HG03280 (cell line): ENCODE measurements at regions not wholly inside any gene's neighbourhood (a gene's known extent, or its start where the extent isn't known, plus 50 kb on each side); places are given as distances from the start of the nearest gene placed in this dataset.

Experiments used
- ATAC-seq: cut with Tn5 transposase; IDR thresholded peaks from one replicate; pipeline ENCODE4 v1.9.1; 2021; ENCODE audit warnings: mild to moderate bottlenecking, moderate library complexity; ENCODE audit not compliant: unreplicated experiment

DNA sequence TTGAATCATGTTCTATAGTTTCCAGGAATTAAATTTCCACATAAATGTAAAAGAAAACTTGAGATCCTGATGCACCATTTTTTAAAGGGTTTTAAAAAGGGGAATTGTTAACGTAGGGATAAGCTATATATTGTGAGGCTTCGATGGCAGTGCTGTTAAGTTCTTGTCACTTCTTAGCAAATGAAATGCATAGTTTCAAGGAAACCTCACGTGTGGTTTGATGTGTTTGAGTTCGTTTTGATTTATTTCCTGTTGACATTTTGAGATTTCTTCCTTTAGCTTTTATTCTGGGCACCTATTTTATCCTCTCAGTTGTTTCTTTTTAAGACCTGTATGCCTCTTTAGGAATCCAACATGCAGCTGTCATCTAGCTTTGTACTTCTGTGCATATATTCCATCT, 301.0 kb downstream of the DOCK8 start:
- no peak for ATAC-seq

DNA sequence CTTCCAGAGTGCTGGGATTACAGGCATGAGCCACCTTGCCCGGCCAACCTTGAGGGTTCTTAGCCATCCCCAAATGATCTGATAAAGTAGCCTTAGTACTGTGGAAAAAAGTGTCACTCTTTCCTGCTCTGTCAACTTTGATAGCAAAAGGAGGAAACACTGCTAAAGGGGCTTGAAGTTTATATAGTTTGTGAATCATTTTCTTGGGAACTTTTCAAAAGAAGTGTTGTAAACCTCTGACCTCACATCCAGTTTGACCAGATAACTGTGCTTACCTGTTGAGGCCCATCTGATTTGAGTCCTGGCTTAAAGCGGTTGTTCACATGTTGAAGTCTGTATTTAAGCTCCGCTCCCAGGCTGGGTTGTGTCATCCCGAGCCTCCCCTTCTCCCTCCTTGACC, 303.3 kb downstream of the DOCK8 start:
- ATAC-seq = no peak

DNA sequence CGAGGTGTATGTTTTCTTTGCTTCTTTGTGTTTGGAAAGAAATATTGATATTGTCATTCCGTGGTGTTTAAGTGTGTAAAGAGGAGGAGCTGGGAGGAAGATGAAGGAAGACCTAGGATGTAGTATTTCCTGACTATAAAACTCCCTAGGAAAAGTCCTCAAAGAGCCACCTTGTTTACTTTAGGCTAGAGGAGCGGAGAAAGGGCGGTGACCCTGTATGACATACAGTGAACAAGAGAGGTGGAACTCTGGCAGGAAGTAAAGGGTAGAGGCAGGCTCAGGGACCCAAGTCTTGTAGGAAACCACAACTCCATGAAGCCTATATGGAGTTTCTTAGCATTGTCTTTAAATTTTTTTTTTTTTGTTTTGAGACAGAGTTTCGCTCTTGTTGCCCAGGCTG, 303.9 kb downstream of the DOCK8 start:
- ATAC-seq = no peak

DNA sequence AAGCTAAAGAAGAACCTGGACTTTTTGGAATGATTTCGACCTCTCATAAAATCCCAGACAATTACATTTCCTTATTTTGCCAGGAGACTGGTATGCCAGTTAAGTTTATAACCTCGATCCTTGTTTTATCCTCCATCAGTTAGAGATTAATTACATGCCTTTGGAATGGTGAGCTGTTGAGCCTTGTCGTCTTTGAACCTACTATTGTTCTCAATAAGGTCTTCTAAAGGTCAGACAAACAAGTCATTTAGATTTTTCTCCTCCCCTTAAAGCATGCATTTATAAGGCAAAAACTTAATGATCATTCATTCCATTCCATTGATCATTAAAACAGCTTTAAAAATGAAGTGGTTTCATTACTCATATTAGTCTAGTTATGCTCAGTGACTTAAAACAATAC, 304.9 kb downstream of the DOCK8 start:
- no peak for ATAC-seq

DNA sequence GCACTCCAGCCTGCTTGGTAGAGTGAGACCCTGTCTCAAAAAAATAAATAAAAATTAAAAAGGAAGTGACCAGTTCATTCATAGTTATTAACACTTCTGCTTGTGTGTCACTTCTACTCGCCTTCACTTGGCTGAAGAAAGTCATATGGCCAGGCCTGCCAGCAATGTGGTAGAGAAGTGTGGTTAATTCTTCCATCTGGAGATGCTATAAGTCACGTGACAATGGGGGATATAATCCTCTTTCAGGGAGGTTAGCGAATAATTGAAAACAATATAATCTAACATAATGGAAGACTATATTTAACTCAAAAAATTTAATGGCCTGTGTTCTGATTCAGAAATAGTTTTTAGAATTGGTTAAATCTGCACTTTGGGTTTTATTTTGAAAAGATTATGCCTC, 305.6 kb downstream of the DOCK8 start:
- no peak for ATAC-seq

DNA sequence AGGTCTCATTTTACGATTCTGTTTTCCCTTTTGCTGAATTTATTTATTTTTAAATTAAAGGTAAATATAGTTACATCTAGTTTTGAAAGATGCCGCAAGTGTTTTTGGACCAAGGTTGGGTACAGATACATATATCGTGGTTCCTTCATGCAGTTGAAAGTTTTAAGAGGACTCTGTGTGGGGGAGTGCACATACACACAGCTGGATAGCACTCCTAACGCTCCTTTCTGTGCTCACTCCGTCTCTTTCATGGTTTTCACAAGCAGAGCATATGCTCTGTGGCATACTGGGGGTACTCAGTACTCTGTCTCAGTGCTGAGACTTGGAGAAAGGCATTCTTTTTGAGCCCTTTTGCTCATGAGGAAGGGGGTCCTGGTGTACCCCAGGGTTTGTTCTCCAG, 307.5 kb downstream of the DOCK8 start:
- no peak for ATAC-seq

DNA sequence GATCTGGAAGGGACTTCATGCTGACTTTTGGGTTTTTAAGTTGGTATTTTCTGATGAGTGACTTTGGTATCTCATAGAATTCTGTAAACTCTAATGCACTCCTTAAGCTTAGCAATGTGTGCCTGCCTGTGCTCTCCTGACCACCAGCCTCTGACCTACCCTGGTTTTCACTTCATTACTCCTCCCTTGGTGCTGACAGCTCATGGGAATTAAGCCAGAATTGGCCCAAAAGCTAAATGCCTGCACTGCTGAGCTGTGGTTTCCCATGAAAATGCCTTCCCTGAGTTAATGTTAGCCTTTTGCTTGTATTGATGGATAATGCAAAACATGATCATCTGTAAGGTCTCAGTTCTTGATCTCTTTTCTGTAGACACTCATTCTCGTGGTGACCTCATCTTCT, 308.0 kb downstream of the DOCK8 start:
- no peak for ATAC-seq

DNA sequence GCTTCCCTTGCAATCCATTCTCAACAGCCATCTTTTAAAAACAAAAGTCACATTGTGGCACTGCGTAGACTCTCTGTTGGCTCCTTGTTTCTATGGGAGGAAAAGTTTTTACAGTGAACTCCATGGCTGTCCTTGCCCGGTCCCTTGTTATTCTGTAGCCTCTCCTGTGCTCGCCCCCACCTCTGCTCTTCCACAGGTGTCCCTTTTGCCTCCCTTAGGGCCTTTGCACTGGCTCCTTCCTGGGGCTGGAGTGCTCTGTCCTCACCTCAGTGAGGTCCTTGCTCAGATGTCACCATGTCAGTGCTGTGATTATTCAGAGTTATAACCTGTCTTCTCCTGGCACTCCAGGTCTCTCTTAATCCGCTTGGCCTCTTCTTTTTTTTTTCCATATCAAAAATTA, 308.8 kb downstream of the DOCK8 start:
- no peak for ATAC-seq

DNA sequence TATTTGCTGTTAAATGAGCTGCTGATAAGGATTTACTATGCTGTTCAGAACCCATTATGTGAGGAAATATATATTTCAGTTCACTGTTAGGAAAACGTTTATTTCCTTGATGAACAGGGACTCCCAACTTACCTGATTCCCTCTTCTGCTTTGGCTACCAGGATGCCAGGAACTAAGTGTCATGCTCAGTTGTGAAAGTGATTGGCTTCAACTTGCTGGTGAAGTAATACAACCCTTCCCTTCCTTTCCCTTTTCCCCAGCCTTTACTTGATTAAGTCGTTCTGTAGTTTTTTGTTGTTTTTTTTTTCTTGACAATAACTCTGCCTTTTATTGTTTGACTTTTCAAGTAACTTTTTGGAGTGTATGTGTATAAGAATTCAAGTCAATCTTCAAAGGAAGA, 309.3 kb downstream of the DOCK8 start:
- no peak for ATAC-seq

DNA sequence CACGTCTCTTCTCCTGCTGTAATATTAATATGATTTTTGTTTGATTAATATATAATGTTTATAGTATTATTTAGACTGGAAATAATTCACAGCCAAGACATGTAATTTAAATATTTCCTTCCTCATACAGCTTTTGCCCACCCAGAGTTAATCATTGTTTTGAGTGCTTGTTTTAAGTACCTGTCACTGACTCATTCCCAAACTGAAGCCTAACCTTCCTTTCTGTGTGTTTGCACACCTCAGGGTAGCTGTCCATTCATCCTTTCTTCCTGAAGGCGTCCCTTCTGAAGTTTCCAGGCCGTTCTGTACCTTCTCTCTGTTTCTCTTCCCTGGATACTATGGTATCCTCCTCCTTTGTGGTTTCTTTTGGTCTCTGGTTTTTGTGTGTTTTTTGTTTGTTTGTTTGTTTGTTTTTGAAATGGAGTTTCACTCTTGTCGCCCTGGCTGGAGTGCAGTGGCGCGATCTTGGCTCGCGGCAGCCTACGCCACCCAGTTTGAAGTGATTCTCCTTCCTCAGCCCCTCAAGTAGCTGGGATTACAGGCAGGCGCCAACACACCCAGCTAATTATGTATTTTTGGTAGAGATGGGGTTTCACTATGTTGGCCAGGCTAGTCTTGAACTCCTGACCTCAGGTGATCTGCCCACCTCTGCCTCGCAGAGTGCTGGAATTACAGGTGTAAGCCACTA, 312.4 kb downstream of the DOCK8 start:
- ATAC-seq = no peak

DNA sequence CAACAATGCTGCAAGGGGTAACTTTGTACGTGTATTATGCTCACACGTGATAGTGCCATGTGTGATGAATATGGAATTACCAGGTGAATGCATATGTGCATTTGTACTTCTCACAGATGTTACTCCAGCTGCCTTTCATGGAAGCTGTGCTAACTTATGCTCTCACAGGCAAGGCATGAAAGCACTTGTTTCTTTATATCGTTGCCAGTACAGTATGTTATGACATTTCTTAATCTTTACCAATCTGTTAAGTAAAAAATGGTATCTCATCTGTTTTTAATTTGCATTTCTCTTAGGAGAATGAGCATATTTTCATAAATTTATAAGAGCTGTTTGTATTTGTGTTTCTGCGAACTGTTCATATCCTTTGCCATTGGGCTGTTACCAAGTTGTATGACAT, 311.8 kb upstream of the DMRT1 start:
- ATAC-seq = no peak

DNA sequence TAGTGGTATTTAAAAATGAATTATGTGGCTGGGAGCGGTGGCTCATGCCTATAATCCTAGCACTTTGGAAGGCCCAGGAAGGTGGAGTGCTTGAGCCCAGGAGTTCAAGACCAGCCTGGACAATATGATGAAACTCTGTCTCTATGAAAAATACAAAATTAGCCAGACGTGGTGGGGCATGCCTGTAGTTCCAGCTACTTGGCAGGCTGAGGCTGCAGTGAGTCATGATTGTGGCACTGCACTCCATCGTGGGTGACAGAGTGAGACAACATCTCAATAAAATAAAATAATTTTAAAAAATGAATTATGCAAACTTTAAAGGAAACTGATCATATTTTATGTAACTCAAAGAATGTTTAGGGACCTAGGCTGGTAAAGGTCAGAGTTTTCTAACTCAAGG, 310.8 kb upstream of the DMRT1 start:
- no peak for ATAC-seq

DNA sequence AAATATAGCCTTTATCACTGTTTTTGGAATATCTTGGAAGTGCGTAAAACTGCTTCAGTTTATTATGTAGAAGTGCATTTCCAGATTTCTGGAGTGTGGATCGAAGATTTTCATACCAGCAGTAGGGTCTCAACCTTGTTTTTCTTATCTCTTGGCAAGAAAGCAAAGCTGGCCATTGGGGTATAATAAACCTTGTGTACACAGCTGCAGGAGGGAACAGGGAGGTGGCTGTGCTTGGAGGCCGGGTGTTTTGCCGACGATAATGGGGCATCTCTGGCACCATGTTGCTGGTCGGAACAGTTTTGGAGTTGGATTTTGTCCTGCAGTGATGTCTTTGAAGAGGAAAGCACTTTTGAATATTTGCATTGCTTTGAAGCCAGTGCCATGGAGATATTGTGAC, 308.8 kb upstream of the DMRT1 start:
- ATAC-seq = no peak

DNA sequence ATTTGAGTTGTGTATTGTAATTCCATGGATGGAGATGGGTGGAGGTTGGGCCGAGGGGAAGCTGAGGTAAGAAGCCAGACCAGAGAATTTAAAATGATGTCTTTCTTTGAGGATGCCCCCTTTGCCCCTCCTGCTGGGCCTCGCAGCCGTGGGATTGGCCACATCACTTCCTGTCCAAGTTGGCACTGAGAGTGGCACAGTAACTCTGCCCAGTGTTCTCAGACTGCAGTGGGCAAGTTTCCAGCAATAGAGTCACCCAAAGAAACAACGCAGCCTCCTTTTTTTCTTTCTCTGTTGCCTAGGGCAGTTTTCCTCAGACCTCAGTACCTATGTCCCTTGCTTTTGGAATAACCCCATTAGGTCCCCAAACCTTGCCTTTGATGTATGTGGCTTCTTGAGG, 306.6 kb upstream of the DMRT1 start:
- ATAC-seq = no peak

DNA sequence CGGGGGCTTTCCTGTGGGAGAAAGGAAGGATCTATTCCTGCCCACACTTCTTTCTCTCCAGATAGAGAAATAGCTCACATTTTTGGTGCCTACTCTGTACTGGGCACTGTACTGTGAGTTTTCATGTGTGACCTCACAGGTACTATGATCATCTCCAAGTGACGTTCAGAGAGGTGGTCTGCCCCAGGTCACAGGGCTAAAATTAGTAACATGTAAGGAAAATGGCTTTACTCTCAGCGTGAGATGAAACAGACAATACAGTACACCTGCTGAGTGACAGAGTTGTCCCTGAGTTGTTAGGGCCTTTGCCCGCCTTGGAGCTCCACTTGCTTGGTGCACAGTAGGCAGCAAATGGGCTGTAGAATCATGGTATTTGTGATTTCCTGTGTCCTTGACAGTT, 306.1 kb upstream of the DMRT1 start:
- ATAC-seq = no peak

DNA sequence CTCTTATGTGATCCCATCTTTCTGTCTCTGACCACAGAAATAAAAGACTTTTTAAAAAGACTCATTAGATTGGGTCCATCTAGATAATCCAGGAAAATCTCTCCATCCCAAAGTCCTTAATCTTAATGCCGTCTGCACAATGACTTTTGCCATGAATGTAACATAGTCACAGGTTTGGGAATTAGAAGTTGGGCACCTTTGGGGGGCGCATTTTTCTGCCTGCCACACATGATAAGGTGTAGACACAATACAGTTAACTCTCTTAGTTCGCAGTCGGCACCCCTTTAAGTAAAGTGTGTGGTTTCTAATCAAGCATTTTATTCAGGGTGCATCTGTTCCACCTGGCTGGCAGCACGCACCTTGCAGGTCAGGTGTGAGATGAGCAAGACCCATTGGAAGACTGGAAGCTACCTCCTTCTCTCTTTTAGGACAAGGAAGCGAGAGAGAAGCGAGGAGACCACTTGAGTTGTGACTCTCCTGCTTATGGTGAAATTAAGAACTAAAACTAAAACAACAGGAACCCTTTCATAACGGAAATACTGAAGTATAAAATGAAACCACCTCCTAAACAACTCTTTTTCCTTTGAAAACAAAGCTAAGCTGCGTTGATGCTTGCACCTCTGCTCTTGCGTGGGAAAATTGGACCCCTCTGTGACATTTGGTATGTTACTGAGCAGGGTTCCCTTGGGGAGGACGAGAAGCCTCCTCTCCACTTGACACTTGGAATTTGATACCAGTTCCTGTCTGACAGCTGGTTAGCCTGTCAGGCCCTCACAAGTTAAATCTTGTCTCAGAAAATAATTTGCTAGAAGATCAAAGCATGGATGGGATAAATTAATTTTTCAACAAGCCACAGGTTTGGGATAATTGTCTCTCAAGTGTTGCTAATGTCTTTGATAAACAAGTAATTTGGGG, 304.6 kb upstream of the DMRT1 start:
- ATAC-seq = no peak

DNA sequence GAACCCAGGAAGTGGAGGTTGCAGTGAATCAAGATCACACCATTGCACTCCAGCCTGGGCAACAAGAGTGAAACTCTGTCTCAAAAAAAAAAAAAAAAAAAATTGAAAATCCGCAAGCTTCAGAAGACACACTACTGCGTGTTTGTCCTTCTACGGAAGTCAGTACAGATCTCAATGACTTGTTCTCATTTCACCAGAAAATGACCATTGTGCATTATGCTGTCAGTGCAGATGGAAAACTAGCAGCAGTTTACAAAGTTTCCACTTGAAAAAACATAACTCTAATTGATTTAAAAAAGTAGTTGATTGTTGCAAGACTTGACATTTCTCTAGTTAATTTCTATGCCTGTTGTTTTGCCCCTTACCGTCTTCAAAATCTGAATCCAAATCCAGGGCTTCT, 298.0 kb upstream of the DMRT1 start:
- no peak for ATAC-seq

DNA sequence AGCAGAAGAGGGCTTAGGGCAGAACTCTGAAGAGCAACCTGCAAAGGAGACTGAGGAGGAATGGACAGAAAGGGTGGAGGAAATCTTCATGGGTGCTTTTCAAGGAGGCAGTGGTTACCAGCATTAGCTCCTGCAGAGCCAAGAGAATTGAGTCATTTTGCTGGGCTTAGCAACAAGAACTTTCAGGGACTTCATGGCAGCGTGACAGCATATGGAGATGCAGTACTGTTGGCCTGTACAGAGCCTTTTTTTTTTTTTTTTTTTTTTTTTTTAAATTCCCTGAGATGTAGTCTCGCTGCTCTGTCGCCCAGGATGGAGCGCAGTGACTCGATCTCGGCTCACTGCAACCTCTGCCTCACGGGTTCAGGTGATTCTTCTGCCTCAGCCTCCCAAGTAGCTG, 296.0 kb upstream of the DMRT1 start:
- ATAC-seq = no peak

DNA sequence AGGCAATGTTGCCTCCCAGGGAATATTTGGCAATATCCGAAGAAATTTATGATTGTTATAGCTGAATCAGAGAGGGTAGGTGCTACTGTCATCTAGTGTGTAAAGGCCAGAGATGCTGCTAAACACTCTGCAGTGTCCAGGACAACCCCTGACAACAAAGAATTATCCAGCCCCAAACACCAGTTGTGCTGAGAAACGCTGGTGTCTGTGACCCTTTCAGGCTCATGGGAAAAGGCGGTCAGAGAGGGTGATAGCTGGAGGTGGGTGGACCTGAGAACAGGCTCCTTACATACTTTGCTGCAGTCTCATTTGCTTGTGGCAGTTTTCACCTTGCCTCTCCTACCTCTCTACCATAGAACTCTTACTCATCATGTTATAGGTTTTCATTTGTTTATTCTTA, 295.3 kb upstream of the DMRT1 start:
- no peak for ATAC-seq

DNA sequence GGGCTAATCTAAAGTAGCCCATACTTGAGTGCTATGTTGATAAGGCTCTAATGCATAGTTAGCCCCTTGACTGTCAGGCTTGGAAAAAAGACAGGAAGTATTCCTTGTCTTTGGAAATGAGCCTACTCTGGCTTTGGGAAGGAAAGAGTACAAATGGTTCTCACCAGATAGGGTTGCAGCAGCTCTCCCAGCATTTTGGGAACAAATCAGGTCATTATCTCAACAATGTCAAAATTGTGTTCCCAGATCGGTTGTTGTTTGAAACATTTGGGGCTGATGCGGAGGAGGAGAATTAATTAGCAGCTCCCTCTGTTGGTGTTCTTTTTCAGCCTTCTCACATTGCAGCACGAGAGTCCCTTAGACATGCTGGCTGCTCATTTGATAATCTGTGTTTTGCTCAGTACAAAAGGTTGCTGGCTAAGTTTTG, 294.7 kb upstream of the DMRT1 start:
- no peak for ATAC-seq

DNA sequence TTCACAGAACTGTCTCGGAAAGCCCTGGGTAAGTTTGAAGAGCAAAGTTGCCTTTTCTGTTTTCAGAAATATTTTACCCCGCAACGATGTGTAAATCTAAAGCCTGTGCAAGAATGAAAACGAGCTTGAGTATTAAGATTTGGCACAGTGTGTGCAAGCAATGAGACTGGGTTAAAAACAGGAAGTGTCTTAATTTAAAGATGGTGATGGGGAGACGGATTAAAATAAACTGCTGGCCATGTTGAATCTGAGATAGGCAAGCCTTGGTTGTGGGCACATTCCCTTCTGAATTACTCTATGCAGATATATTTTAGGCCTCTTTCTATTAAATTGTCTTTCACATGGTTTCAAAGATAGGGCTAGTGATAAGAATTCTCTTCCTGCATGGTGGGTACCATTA, 294.2 kb upstream of the DMRT1 start:
- ATAC-seq = no peak

DNA sequence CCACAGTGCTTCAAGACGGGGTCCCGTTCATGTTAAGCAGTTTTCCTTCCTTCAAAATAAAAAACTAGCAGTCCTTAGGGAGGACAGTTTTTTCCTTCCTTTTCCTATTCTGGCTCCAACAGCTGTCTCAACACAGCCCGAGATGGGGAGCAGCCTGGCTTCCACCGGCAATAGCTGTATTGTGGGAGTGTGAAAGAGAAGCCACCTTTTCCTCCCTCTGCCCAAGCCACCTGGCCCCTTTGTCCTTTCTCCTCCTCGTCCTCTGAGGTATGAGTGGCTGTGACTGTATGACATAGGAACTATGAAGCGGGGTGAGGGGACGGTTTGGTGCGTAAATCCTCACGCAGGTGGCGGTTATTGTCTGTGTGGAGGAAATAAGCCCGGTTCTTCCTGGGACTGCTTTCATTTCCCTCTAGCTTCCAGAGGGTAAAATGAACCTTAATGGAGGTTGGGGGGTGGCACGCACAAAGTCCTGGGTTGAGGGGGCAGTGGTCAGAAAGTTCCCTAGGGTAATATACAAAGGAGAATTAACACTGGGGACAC, 292.0 kb upstream of the DMRT1 start:
- no peak for ATAC-seq
